NCI-H2196 treated with DMSO at 0.1 percent for 48 hours (cell line): ENCODE measurements at regions not wholly inside any gene's neighbourhood (a gene's known extent, or its start where the extent isn't known, plus 50 kb on each side); places are given as distances from the start of the nearest gene placed in this dataset.

ENCODE experiments used
- DNase-seq: peaks from one replicate; lab custom pipeline; 2025; ENCODE audit not compliant: unreplicated experiment; lab: John Stamatoyannopoulos, UW

DNA sequence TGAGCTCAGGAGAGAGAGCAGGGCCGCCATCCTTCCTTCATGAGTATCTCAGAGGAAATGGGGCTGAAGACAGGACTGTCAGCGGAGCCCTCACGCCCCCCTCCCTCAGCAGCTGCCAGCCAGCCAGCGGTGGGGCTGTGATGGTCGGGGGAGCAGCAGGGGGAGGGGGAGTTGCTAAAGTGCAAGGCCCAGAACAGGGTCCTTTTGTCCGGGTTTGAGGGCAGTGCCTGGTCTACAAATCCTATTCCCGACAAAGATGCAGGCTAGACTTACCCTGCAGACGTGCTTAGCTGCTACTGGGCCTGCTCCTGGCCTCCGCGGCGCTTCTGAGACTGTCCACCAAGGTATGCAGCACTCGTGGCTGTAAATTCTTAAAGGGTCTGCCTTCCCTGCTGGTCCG, 593.4 kb upstream of the CDH4 start:
- no peak for DNase-seq

DNA sequence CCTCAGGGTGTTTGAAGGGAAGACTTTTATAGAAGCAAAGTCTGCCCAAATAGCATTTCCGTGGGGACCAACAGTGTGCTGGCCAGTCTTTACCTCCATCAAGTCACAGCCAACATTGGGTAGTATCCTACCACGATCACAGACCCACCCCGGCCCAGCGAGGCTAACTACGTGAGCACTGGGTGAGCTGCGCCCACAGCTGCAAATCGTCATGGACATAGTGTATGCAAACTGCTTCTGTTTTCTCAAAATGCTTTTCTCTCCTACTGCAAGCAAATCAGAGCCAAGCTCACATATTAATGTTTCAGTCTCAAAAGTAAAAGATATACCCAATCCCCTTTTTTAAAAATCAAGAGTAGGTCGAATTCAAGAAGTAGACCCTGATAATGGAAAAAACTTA, 592.8 kb upstream of the CDH4 start:
- no peak for DNase-seq

DNA sequence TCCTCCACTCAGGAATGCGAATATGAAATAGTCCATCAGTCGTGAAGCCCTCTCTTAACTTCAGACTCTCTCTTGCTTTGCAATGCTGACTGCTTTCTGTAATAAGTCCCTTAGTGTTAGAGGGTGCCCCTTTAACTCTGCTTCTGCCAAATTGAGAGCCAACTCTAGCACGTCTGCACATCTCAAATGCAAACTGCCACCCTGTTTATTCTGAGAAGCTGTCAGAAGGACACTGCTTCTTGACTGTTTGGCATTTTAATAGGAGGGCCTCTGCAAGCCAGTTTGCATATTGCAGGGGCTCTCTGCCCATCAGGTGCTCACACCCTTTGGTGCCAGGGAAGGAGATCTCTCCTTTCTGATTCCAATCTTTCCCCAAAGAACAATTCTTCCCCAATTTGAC, 589.8 kb upstream of the CDH4 start:
- DNase-seq, result no peak

DNA sequence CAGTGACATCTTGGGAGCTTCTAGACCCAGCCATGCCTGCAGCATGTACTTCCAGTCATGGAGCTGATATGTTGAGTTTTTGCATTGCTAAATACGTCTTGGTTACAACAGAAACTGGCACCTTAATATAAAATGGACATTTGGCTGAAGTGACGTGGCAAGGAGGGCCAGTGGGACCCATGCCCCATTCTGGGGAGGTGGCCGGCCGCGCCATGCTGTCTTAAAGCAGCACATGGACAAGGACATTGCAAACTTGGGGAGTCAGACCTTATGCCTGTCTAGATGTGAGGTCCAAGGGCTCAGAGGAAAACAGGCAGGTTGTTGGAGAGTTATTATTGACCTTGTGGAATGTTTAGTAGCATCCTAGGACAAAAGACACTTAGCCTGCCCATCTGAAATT, 588.0 kb upstream of the CDH4 start:
- no peak for DNase-seq

DNA sequence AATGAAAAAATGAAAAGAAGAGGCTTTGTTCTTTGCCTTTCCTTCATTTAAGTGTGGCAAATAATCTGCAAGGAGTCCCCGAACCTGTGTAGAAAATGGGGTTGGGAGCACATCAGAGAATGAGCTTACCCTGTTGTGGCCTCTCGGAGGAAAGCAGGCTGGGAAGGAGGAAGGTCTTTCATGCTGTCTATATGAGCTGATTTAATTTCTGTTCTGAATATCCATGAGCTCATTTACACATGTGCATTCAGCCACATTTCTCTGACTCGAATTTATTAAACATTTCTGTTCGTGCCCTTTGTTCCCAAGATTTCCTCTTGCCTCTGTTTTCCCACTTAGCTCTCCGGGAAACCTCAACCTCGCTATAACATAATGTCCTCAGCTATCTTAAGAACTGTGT, 584.4 kb upstream of the CDH4 start:
- DNase-seq, result no peak

DNA sequence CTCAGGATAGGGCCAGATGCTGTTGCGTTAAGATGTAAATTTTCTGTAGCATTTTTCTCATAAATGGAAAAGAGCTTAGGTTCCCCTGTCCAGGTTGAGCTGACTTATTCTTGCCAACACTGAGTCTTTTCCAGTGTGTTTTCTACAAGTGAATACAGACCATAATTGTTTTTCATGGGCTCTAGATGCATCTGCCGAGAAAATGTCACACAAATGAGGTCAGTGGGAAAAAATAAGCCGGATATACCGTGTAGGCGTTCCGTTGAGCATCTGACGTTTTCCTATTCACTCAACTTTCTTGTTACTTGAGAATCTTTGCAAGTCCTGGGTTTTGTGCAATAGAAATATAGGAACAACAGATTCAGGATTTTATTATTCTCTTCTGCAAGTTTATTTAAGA, 582.9 kb upstream of the CDH4 start:
- DNase-seq, result no peak

DNA sequence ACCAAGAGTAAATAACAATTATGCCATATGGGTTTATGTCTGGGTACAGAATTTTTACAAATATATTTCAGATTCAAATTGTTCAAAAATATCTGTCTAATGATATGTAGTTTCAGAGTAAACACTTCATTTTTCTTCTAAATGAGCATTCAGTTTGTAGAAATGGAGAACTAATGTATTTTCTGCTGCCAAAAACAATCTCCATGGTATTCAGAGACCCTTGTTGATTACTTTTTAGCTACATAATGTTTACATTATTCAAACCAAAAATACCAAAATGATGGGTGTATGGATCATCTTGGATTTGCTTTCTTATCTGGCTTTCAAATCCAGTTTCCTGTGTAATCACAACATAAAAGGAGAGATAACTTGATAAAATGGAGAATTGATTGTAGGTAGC, 576.0 kb upstream of the CDH4 start:
- DNase-seq, result no peak

DNA sequence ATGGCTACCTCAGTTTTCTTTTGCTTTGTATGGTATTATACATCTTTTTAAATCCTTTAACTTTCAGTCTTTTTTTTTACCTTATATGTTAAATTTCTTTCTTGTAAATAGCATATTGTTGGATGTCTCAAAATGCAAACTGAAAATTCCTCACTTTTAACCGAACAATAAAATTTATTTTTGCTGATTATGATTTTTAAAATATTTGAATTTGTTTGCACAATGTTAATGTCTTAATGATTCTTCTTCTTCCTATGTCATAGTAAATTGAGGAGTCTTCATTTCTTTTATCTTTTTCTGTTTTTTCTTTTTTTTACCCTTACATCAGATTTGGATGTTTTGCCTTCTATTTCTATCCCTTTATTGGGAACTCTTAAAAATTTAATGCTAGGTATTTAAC, 574.2 kb upstream of the CDH4 start:
- no peak for DNase-seq

DNA sequence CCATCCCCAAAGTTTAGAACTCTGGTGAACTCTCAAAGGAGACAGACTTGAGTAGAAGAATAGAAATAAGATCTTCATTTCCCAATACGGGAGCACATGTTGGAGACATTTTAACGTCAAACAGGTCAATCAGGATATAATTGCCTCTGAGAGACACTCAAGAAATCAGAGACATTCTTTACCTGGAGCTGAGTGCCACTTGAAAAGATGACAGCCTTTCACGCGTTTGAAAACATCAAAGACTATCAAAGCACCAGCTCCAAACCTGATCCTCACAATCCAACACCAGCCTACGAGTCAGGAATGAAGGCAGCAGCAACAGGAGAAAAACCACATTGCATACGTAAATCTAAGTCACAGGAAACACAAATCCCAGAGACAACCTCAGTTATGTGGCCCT, 571.5 kb upstream of the CDH4 start:
- no peak for DNase-seq

DNA sequence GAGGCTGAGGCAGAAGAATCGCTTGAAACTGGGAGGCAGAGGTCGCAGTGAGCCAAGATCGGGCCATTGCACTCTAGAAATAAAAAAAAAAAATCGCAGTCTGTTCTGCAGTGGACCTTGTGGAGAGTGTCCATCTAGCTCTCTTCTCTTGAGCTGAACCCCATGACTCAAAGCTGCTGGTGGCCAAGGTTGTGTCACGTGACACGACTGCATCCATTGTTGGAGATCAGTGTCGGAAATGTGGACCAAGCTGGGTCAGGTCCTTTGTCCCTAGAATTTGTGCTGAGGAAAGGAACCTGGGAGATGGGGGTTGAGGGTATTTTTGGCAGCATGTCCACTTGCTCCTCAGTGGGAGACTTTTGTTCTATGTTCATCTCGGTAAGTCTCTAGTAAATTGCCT, 564.8 kb upstream of the CDH4 start:
- DNase-seq, result no peak

DNA sequence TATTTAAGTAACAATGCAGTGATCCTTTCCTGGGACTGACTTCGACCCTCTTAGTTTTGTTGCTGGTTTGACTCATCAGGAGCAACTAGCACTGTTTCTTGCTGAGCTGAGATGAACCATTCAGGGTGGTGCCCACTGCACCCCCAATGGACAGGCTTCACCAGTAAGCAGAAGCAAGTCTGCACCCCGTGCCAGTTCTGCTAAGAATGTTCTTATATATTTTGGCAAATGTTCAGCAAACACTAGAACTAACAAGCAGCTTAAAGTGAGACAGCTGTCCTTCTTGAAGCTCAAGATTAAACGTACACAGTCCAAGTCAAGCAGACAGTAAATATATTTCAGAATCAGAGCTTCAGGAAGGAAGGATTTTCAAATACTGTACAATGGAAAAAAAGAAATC, 561.3 kb upstream of the CDH4 start:
- DNase-seq, result no peak

DNA sequence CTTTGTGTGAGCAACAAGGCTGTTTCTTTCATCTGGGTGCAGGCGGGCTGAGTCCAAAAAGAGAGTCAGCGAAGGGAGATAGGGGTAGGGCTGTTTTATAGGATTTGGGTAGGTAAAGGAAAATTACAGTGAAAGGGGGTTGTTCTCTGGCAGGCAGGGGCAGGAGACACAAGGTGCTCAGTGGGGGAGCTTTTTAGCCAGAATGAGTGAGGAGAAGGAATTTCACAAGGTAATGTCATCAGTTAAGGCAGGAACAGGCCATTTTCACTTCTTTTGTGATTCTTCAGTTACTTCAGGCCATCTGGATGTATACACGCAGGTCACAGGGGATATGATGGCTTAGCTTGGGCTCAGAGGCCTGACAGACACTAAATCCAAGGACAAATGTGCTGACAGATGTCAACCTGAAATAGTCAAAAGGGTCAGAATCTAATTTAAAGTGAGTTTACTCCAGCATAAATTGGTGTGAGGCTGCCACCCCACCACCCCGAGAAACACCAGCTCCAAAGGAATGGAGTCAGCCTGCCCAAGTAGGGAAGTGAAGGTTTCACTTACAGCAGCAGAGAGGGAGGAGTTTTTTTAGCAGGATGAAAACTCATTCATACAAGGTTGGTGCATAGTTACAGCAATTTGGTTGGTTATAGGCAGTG, 560.0 kb upstream of the CDH4 start:
- DNase-seq, result no peak

DNA sequence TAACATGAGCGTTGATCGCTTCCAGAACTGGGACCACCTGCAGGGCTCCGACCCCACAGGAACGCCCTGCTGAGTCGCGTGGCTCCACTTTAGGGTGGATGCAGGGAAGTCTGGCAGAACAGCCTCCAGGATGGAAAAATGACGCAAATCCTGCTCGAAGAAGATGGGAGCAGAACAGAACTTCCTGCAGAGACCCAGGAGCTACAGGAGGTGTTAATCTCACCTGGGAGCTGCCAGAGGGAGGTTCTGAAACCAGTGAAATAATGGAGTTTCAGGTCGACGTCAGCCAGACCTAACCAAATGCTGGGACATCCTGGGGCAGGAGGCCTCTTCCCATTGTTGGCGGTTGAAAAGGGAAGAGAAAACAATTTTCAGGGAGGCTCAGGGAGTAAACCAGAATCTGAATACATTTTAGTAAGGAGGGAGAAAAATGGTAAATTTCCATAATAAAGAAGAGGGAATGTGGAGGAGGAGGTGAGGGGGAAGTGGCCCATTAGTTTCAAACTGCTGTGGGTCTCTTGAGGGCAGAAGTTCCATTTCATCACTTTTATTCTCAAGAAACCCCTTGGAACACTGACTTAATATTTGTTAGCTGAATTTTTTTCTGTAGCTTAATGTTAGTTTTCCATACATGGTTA, 558.4 kb upstream of the CDH4 start:
- DNase-seq, result no peak

DNA sequence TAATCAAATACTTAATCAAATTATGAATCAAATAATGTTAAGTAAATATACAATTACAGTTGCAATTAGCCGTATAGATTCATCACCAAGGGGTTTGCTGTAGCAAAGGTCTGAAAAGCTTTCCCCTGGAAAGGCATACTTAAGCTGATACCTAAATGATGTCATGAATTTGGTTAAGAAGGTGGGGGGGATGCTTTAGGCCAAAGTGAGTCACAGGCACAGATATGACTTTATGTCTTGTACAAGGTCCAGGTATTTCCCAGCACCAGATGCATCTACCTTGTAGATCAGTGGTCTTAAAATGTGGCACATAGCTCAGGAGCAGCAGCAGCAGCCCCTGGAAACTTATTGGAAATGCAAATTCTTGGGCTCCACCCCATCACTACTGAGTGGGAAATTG, 557.3 kb upstream of the CDH4 start:
- no peak for DNase-seq

DNA sequence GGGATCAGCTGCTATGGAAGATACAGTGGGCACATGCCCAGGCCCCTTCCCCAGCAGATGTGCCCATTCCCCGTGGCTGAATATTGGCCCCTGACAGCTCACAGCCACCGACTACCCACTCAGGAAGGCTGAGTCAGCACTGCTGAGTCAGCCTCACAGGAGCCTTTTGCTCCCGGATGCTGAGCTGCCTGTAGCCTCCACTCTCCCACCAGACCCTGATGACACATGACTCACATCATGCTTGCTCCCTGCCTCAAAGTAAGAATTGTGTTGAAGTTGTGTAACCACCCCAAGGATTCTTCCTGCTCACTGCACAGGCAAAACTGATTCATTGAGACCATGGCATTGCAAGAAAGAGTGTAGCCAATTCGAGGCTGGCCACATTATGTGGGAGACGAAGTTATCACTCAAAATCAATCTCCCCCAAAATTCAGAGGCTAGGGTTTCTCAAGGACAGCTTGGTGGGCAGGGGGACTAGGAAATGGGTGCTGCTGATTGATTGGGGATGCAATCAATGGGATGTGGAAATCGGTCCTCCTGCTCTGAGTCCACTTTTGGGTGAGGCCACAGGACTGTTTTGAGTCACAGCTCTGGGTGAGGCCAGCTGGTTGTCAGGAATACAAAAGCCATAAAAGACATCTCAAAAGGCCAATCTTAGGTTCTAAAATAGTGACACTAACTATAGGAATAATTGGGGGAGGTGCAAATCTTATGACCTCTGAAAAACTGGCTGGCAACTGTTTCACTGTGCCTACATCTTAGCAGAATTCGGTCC, 556.6 kb upstream of the CDH4 start:
- no peak for DNase-seq

DNA sequence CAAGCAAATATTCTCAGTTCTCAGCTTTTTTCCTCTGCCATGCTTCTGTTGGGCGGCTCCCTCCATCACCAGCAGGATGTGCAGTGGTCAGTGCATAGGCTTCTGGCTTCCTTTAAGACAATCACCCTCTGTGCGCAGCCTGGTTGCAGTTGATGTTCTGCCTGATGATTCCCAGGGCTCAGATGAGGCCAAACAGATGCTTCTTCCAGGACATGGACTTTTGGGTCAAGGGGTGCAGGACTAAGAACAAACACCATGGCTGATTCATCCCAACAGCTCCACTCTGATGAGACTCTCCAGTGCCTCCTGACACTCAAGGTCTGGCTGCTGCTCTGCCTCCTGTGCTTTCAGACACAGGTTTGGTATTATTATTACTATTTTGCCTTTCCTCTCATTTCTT, 554.8 kb upstream of the CDH4 start:
- no peak for DNase-seq

DNA sequence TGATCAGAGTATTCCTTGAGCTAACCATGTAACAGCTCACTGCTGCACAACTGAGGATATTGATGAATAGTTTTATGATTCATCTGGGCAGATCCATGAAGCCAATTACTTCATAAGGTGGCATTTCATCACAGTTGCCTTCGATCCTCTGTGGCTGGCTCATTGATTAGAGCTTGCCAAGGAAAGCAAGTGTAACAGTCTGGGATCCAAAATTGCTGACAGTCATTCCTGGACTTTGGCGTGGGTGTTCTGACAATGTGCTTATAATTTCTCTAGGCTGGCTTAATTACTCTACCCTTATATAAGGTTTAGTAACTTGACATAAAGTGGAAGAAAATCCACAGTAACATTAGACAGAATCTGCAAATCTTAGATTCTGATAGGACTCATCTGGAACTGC, 551.3 kb upstream of the CDH4 start:
- DNase-seq, result no peak

DNA sequence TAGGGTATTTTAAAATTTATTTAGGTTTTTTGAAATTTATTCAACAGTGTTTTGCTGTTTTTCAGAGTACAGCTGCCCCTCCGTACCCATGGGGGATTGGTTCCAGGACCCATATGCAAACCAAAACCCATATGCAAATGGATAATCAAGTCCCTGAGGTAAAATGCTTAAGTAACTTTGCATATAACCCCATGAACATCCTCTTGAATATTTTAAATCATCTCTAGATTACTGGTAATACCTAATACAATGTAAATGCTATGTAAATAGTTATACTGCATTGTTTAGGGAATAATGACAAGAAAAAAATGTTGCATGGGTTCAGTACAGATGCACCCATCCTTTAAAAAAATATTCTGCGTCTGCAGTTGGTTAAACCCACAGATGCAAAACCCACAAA, 547.9 kb upstream of the CDH4 start:
- no peak for DNase-seq

DNA sequence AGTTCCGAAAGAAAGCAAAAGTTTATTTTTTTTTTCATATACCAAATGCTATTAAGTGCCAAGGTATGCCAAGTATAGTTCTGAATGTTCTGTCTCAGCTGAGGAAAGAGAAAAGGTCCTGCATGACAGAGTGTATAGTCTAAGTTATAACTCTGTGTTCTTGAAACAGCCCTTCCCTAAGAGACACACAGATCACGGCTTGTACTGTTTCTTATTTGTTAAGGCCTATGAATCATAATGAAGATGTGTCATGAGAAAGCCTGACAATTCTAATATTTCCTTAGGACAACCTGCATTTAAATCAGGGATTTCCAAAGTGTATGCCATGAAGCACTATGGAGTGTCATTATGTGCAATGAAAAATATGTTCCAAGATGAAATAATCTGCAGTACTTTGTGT, 538.7 kb upstream of the CDH4 start:
- no peak for DNase-seq

DNA sequence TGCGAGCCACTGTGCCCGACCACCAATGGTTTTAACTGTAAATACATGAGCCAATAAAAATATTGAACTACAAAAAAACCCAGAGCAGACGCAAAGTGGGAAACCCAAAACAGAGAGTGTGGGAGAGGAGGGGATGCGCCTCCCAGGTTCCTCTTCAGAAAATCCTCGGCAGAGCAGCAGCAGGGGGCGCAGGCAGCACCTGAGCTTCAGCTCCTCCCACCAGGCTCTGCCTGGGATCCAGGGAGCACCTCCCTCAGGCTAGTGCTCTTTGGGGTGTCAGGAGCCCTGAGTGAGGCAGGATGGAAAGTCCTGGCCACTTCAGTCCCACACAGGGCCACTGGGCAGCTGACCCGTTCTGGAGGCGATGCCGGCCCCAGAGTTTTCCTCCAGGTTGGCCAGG, 536.9 kb upstream of the CDH4 start:
- no peak for DNase-seq

DNA sequence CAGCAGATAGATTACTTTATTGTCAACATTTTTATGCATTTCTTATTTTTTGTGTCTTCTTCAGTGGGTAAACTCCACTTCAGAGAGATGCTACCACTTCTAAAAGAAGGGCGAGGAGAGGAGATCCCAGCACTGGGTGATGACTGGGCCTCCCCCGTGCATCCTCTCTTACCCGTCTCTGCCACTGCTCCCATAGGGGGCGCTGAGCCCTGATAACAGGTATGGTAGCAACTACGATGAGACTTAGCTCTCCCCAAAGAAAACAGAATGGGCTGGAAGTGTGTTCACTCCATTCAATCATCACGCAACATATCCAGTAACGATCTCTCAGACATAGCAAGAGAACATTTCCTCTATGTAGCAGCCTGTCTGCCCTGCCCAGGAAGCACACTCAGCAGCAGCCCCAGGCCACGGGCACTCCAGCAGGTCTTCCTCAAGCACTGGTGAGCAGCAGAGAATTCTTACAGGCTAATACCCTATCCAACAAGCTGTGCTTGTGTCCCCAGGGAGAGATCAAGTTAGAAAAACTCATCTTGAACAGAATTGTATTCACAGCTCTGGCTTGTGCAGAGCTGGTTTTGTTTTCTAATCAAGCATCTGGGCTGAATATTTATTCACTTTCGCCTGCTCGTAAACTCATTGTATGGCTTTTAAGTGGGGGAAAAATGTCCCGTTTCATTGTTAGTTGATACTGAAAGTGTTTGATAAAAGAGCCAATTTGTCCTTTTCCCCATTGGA, 533.1 kb upstream of the CDH4 start:
- DNase-seq, result no peak
